ENCODE measurements at regions not wholly inside any gene's neighbourhood (a gene's known extent, or its start where the extent isn't known, plus 50 kb on each side); places are given as distances from the start of the nearest gene placed in this dataset.

DNA sequence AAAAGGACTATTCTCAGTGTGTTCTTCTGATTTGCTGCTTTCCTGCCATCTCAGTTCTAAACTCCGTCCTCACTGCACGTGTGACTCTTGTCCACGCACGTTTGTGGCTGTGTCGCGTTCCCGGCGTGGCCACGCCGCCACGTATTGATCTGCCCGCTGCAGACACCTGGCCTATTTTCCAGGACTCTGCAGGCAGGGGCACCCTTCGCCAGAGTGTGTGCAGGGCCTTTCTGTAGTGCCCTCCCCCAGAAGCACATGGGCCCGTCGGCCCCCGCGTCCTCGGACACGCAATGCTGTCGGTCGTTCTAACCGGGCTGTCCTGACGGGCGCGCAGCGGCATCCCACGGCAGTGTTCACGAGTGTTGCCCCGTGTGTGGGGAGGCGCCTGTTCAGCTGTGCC is 87.6 kb downstream of the YTHDF1 start:
- no peaks in the 10 kb centered on the region for H3K36me3 ChIP-seq (ENCODE audit: insufficient read depth, low read length)
- H3K27ac ChIP-seq (ENCODE audit: low read depth, low read length): no peak overlapping the region
- H3K4me1 ChIP-seq (ENCODE audit: control insufficient read depth, insufficient read depth, low read length, unreplicated experiment): no peaks in the 10 kb centered on the region
- H3K27me3 ChIP-seq (ENCODE audit: insufficient read depth, low read length): peaks cover 64% of the 10 kb centered on the region
- no peak overlapping the region for H2AFZ ChIP-seq (ENCODE audit: low read length, unreplicated experiment)
- no peak overlapping the region for H3K4me3 ChIP-seq (ENCODE audit: low read depth, low read length)
- no peaks in the 10 kb centered on the region for H3K79me2 ChIP-seq (ENCODE audit: control insufficient read depth, insufficient read depth, low read length, unreplicated experiment)

DNA sequence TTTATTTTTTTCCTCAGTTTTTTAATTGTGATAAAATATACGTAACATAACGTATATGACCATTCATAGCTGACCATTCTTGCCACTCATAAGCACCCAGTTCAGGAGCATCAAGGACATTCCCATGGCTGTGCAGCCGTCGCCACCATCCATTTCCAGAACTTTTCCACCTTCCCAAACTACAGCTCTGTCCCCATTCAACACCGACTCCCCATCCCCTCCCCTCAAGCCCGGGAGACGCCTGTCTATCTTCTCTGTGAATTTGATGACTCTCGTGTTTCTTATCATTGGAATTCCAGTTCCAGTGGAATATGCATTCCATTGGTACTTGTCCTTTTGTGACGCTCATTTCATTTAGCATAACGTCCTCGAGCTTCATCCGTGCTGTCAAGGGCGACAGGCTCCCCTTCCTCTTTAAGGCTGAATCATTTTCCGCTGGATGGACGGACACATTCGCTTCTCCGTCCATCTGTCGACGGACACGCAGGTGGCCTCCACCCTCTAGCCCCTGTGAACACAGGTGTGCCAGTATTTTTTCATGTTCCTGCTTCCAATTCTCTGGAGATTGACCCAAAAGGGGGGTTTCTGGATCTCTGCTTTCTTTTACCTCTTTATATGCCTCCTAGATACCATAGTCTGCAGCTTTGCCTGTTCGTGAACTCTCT is 88.1 kb downstream of the YTHDF1 start:
- Histone ChIP-seq H3K4me1 (ENCODE audit: control insufficient read depth, insufficient read depth, low read length, unreplicated experiment) (no peaks in the 10 kb centered on the region), H3K4me3 (ENCODE audit: low read depth, low read length) (no peak overlapping the region), H3K27ac (ENCODE audit: low read depth, low read length) (no peak overlapping the region), H3K27me3 (ENCODE audit: insufficient read depth, low read length) (peaks cover 64% of the 10 kb centered on the region), H3K79me2 (ENCODE audit: control insufficient read depth, insufficient read depth, low read length, unreplicated experiment) (no peaks in the 10 kb centered on the region), H3K36me3 (ENCODE audit: insufficient read depth, low read length) (no peaks in the 10 kb centered on the region), H2AFZ (ENCODE audit: low read length, unreplicated experiment) (no peak overlapping the region)

DNA sequence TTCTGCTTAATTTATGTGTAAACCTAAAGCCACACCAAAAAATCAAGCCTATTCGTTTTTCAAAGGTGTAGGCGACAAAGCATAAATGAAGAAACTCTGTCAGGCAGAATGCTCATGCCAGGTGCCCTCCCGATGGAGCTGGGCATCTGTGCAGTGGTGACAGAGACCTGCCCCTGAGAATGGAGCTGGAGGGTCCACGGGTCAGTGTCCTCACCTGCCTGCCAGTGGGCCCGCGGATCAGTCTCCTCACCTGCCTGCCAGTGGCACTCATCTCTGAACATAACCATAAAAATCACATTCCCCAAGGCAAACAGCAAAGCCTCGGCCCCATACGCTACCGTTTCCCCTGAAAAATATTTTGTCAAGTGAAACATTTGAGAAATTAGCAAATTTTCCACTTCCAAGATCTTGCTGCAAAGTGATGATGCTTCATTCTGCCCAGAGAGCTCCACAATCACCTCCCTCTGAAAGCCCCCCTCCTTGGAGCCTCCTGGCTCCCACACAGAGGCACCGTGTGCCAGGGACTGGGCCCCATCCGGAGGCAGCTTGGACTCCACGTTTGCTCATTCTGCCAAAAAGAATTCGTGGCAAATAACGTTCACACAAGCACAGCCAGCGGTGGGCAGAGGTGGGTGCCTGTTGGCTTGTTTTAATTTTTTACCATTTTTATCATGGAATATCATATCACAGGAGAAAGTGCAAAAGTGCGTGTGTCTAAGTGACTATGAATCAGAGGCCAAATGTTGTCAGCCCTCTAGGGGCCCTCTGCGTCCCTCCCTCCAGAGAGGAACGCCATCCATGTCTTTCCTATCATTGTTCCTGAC is 88.8 kb downstream of the YTHDF1 start:
- H3K27me3 ChIP-seq (ENCODE audit: insufficient read depth, low read length): peaks cover 65% of the 10 kb centered on the region
- H3K27ac ChIP-seq (ENCODE audit: low read depth, low read length): no peak overlapping the region
- H3K79me2 ChIP-seq (ENCODE audit: control insufficient read depth, insufficient read depth, low read length, unreplicated experiment): no peaks in the 10 kb centered on the region

DNA sequence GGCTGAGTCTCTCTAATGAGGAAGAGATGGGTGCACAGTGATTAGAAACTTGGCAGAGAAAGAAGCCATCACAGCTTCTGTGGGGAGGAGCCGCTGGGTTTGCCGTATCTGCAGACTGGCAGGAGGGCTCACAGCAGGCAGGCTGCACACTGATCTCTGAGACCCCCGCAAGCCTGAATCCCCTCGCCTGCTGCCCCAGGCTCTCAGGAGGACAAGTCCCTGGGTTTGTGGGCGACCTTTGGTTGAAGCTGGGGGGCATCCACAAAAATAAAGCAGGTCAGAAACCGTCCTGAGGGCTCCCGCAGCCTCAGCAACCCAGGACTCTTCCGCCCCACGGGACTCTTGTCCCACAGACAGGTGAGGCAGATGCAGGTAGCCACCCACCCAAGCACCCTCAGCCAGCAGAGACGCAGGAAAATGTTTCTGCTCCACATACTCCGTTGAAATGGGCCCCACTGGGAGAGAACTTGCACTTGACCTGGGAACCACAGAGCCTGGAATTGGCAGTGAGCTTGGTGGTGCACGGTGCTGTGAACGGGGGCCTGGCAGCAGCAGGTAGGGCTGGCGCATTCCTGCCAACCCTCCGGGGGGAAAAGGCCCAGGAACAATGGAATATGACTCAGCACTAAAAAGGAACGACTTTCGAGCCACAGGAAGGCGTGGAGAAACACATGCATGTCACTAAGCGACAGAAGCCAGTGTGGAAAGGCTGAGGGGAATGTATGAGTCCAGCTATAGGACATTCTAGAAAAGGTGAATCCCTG is 89.9 kb downstream of the YTHDF1 start:
- H3K27me3 ChIP-seq (ENCODE audit: insufficient read depth, low read length): peaks cover 65% of the 10 kb centered on the region
- H2AFZ ChIP-seq (ENCODE audit: low read length, unreplicated experiment): no peak overlapping the region
- no peaks in the 10 kb centered on the region for H3K79me2 ChIP-seq (ENCODE audit: control insufficient read depth, insufficient read depth, low read length, unreplicated experiment)
- H3K4me1 ChIP-seq (ENCODE audit: control insufficient read depth, insufficient read depth, low read length, unreplicated experiment): no peaks in the 10 kb centered on the region
- H3K36me3 ChIP-seq (ENCODE audit: insufficient read depth, low read length): no peaks in the 10 kb centered on the region
- H3K4me3 ChIP-seq (ENCODE audit: low read depth, low read length): no peak overlapping the region
- no peak overlapping the region for H3K27ac ChIP-seq (ENCODE audit: low read depth, low read length)

More for the DNA sequence above, 88.8 kb downstream of the YTHDF1 start:
- no peaks in the 10 kb centered on the region for H3K4me1 ChIP-seq (ENCODE audit: control insufficient read depth, insufficient read depth, low read length, unreplicated experiment)
- H3K4me3 ChIP-seq (ENCODE audit: low read depth, low read length): no peak overlapping the region
- H3K36me3 ChIP-seq (ENCODE audit: insufficient read depth, low read length): no peaks in the 10 kb centered on the region
- no peak overlapping the region for H2AFZ ChIP-seq (ENCODE audit: low read length, unreplicated experiment)

DNA sequence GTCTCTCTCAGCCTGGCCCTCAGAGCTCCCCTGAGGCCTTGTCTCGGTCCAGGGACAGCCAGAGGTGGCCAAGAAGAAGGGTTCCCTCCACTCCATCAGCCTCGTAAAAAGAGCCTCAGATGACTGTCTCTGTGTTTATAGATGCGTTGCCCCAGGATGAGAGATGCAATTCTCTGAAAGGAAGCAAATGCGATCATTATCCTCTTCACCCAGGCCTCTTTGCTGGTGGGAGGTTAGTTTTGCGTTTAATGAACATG is 90.4 kb downstream of the YTHDF1 start:
- Histone ChIP-seq H3K79me2 (ENCODE audit: control insufficient read depth, insufficient read depth, low read length, unreplicated experiment) (no peaks in the 10 kb centered on the region), H3K36me3 (ENCODE audit: insufficient read depth, low read length) (no peaks in the 10 kb centered on the region), H3K4me1 (ENCODE audit: control insufficient read depth, insufficient read depth, low read length, unreplicated experiment) (no peaks in the 10 kb centered on the region), H3K27ac (ENCODE audit: low read depth, low read length) (no peak overlapping the region), H3K27me3 (ENCODE audit: insufficient read depth, low read length) (peaks cover 60% of the 10 kb centered on the region), H2AFZ (ENCODE audit: low read length, unreplicated experiment) (no peak overlapping the region), H3K4me3 (ENCODE audit: low read depth, low read length) (no peak overlapping the region)

DNA sequence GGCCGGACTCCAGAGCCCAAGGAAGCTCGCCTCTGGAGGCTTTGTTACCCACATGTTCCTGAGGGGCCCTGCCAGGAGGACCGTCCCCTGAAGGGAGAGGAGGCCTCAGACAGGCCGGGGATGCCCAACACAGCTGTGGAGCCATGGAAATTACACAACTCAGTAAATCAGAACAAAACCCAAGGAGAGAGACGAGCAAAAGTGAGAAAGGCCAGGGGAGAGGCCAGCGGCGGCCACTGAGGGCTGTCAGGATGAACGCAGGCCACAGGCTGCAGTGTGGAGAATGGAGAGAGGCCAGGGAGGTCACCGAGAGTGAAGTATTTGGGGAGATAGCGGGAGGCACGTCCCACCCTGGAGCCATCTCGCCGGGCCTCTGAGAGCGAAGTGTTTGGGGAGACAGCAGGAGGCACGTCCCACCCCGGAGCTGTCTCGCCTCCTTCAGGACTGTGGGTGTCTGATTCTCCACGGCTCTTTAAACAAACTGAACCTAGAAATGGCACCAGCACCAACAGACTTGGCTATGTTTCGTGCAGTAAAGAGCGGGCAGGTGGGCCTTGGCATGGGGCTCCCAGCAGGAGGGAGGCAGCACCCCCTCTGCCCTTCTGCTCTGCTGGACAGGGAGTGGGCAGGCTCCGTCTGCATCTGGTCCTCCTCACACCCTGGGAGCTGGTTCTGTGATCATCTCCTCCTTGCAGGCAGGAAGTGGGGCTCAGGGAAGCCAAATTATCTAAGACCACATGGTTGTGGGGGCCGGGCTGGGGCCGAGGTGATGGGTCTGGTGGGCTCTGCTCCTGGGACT is 91.0 kb downstream of the YTHDF1 start:
- Histone ChIP-seq H3K4me1 (ENCODE audit: control insufficient read depth, insufficient read depth, low read length, unreplicated experiment) (no peaks in the 10 kb centered on the region), H3K79me2 (ENCODE audit: control insufficient read depth, insufficient read depth, low read length, unreplicated experiment) (no peaks in the 10 kb centered on the region), H3K27ac (ENCODE audit: low read depth, low read length) (no peak overlapping the region), H3K27me3 (ENCODE audit: insufficient read depth, low read length) (peaks cover 56% of the 10 kb centered on the region), H2AFZ (ENCODE audit: low read length, unreplicated experiment) (no peak overlapping the region), H3K36me3 (ENCODE audit: insufficient read depth, low read length) (no peaks in the 10 kb centered on the region), H3K4me3 (ENCODE audit: low read depth, low read length) (no peak overlapping the region)

DNA sequence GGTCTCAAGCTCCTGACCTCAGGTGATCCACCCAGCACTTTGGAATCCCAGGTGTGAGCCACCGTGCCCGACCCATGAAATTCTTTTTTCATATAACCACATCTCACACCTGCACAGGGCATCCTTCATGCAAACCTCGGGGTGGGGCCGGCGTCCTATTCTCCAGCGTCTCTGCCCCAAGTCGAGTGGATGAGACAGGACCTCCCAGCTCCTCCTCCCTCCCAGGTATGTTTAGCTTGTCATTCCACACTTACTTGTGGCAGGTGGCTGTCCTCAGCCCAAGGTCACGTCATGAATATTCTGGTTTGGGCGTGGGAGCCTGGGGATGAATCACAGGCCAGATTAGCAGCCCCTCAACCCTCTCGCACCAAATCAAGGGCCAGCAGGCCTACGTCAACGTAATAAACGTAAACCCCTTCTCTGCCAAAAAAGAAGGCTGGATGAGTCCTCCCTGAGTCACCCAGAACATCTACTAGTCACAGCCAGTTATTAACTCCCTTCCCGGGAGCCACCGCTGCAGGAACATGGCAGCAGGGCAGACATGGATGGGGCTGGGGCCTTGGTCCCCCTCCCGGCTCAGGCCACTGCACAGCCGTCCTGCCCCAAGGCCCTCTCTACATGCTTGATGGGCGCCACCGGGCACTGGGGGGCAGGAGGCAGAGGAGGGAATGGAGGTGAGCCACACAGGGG is 91.7 kb downstream of the YTHDF1 start:
- H2AFZ ChIP-seq (ENCODE audit: low read length, unreplicated experiment): no peak overlapping the region
- peaks cover 50% of the 10 kb centered on the region for H3K27me3 ChIP-seq (ENCODE audit: insufficient read depth, low read length)
- no peak overlapping the region for H3K27ac ChIP-seq (ENCODE audit: low read depth, low read length)
- H3K79me2 ChIP-seq (ENCODE audit: control insufficient read depth, insufficient read depth, low read length, unreplicated experiment): no peaks in the 10 kb centered on the region
- no peak overlapping the region for H3K4me3 ChIP-seq (ENCODE audit: low read depth, low read length)
- H3K4me1 ChIP-seq (ENCODE audit: control insufficient read depth, insufficient read depth, low read length, unreplicated experiment): no peaks in the 10 kb centered on the region
- no peaks in the 10 kb centered on the region for H3K36me3 ChIP-seq (ENCODE audit: insufficient read depth, low read length)

DNA sequence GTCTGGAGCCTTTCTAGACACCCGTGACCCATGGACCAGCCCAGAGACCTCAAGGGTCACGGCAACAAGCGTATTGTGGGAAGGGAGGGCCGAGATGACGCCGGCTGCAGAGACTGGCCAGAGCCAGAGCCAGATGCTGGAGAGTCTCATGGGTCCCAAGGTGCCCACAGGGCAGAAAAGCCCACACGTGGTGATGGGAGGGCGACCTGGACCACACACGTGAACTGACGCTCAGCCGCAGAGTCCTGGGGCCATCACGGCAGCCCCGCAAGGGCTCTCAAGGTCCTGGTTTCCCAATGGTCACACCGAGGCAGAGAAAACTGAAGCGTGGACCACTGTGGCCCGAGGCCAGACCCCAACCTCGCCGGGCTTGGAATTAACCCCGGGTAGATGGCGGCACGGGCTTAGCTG is 92.6 kb downstream of the YTHDF1 start:
- peaks cover 52% of the 10 kb centered on the region for H3K27me3 ChIP-seq (ENCODE audit: insufficient read depth, low read length)
- H2AFZ ChIP-seq (ENCODE audit: low read length, unreplicated experiment): no peak overlapping the region
- no peak overlapping the region for H3K27ac ChIP-seq (ENCODE audit: low read depth, low read length)
- H3K36me3 ChIP-seq (ENCODE audit: insufficient read depth, low read length): no peaks in the 10 kb centered on the region
- no peak overlapping the region for H3K4me3 ChIP-seq (ENCODE audit: low read depth, low read length)
- H3K79me2 ChIP-seq (ENCODE audit: control insufficient read depth, insufficient read depth, low read length, unreplicated experiment): no peaks in the 10 kb centered on the region
- H3K4me1 ChIP-seq (ENCODE audit: control insufficient read depth, insufficient read depth, low read length, unreplicated experiment): no peaks in the 10 kb centered on the region

DNA sequence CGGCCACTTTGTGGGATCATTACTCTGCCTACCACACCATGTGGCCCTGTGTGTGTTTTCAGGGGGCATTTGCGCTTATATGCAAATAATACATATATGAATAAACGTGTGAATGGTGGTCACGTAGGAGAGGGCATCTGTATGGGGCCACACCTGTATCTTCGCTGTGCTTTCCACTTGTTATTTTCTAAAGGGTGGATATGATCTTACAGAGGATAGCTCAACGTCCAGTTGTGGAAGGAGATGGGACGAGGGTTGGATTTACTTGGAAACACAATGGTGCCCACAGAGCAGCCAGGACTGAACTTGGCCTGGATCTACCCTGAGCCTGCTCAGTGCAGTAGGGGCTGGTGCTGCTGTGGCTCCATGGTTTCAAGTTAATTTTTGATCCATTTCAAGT is 93.3 kb downstream of the YTHDF1 start:
- no peak overlapping the region for H2AFZ ChIP-seq (ENCODE audit: low read length, unreplicated experiment)
- no peaks in the 10 kb centered on the region for H3K36me3 ChIP-seq (ENCODE audit: insufficient read depth, low read length)
- H3K27me3 ChIP-seq (ENCODE audit: insufficient read depth, low read length): peaks cover 48% of the 10 kb centered on the region
- no peak overlapping the region for H3K4me3 ChIP-seq (ENCODE audit: low read depth, low read length)
- H3K27ac ChIP-seq (ENCODE audit: low read depth, low read length): no peak overlapping the region
- H3K4me1 ChIP-seq (ENCODE audit: control insufficient read depth, insufficient read depth, low read length, unreplicated experiment): no peaks in the 10 kb centered on the region
- no peaks in the 10 kb centered on the region for H3K79me2 ChIP-seq (ENCODE audit: control insufficient read depth, insufficient read depth, low read length, unreplicated experiment)

All from ACC112 (cell line).